Prostate gland (tissue), 2 donors: ENCODE measurements at regions not wholly inside any gene's neighbourhood (a gene's known extent, or its start where the extent isn't known, plus 50 kb on each side); places are given as distances from the start of the nearest gene placed in this dataset.

Experiments used
- DNase-seq: peaks from one replicate; pipeline ENCODE4 v3.0.0-alpha.2; 2019; ENCODE audit warnings: low spot score
- H3K27ac ChIP-seq, 2 donors: fragments of 200-600 bp; sonication (generic); 2 replicates each; pipeline ENCODE4 v1.5.1; 2017 to 2019
- H3K27me3 ChIP-seq: fragments of 200-600 bp; sonication (generic); replicated peaks from 2 replicates; pipeline ENCODE4 v1.5.1; 2019; ENCODE audit not compliant: insufficient read depth
- H3K36me3 ChIP-seq, 2 donors: fragments of 200-600 bp; sonication (generic); 1 replicate in 1 of 2; 2 replicates in 1 of 2; pipeline versions ENCODE4 v1.5.1 to v1.8.1; 2017 to 2019
- H3K4me1 ChIP-seq: fragments of 200-600 bp; sonication (generic); replicated peaks from 2 replicates; pipeline ENCODE4 v1.5.1; 2019
- H3K4me3 ChIP-seq, 2 donors: fragments of 200-600 bp; sonication (generic); 2 replicates each; pipeline ENCODE4 v1.5.1; 2017 to 2019
- H3K9me3 ChIP-seq: fragments of 200-600 bp; sonication (generic); 2 replicates; pipeline ENCODE4 v1.5.1; 2017
- CTCF ChIP-seq, 4 experiments: fragments of 200-600 bp in 2 of 4; fragments of 450-650 bp in 2 of 4; sonication (generic) in 2 of 4; IDR thresholded peaks; 1 replicate in 3 of 4; 2 replicates in 1 of 4; pipeline ENCODE4 v1.5.1; 2016 to 2019; ENCODE audit warnings: antibody characterized with exemption in 4 of 4, mild to moderate bottlenecking in 2 of 4, moderate library complexity in 2 of 4
- POLR2A ChIP-seq: fragments of 450-650 bp; IDR thresholded peaks from one replicate; pipeline ENCODE4 v1.6.1; 2016; ENCODE audit warnings: antibody characterized with exemption, mild to moderate bottlenecking
- POLR2AphosphoS5 ChIP-seq: sonication (generic); formaldehyde crosslinking; IDR thresholded peaks from one replicate; pipeline ENCODE4 v1.6.1; 2017; ENCODE audit warnings: antibody characterized with exemption
- WGBS: methylation state at CpG from one replicate; pipeline ENCODE4 v1.1.5; 2018; 5-methylcytosine and 5-hydroxymethylcytosine counted together
- intact Hi-C: fragments of 100-400 bp; cut with DNase I; formaldehyde crosslinking; loops from one replicate; pipeline ENCODE4 v1.14.2; 2022

GRCh38 chr3:34575776-34576175 is 777.3 kb downstream of the PDCD6IP start:
- Histone ChIP-seq H3K27ac (no peak overlapping the region), H3K4me3 (no peak overlapping the region), H3K27me3 (no peaks in the 10 kb centered on the region), H3K9me3 (no peaks in the 10 kb centered on the region), H3K36me3 (no peaks in the 10 kb centered on the region), H3K4me1 (no peaks in the 10 kb centered on the region)
- no peak for TF ChIP-seq POLR2AphosphoS5
- TF ChIP-seq POLR2A, result no peak
- no peak for TF ChIP-seq CTCF (IDR thresholded peaks at IDR 0.05)
- WGBS, result 70% methylated on average over 3 of the region's 3 CpGs
- intact Hi-C loops, result no loop called here
- no peak for DNase-seq

GRCh38 chr3:34582055-34582454 is 783.6 kb downstream of the PDCD6IP start:
- no peaks in the 10 kb centered on the region for H3K36me3 ChIP-seq
- no peak for DNase-seq
- TF ChIP-seq POLR2AphosphoS5, result no peak
- no peak for TF ChIP-seq CTCF (IDR thresholded peaks at IDR 0.05)
- no peaks in the 10 kb centered on the region for H3K27me3 ChIP-seq
- no peak overlapping the region for H3K27ac ChIP-seq
- intact Hi-C loops, result no loop called here
- H3K4me3 ChIP-seq, result no peak overlapping the region
- no peaks in the 10 kb centered on the region for H3K4me1 ChIP-seq
- no peaks in the 10 kb centered on the region for H3K9me3 ChIP-seq

- H3K4me1 ChIP-seq, result no peaks in the 10 kb centered on the region
- TF ChIP-seq CTCF (IDR thresholded peaks at IDR 0.05) (no peak), POLR2A (no peak), POLR2AphosphoS5 (no peak)
- no peak overlapping the region for H3K27ac ChIP-seq
- H3K27me3 ChIP-seq, result no peaks in the 10 kb centered on the region
- no peaks in the 10 kb centered on the region for H3K36me3 ChIP-seq
- H3K9me3 ChIP-seq, result no peaks in the 10 kb centered on the region
- intact Hi-C loops, result no loop called here
- no peak for DNase-seq
- H3K4me3 ChIP-seq, result no peak overlapping the region
- WGBS, result 47% methylated on average over 2 of the region's 2 CpGs
Observed at GRCh38 chr3:34583451-34583850, 785.0 kb downstream of the PDCD6IP start.

GRCh38 chr3:34584971-34585370 is 786.5 kb downstream of the PDCD6IP start:
- Histone ChIP-seq H3K36me3 (no peaks in the 10 kb centered on the region), H3K4me3 (no peak overlapping the region), H3K4me1 (no peaks in the 10 kb centered on the region), H3K9me3 (no peaks in the 10 kb centered on the region), H3K27me3 (no peaks in the 10 kb centered on the region), H3K27ac (no peak overlapping the region)
- intact Hi-C loops, result no loop called here
- no peak for DNase-seq
- WGBS, result 80% methylated on average over 1 of the region's 1 CpG
- TF ChIP-seq POLR2AphosphoS5, result no peak
- no peak for TF ChIP-seq CTCF (IDR thresholded peaks at IDR 0.05)
- TF ChIP-seq POLR2A, result no peak

GRCh38 chr3:34599595-34599994 is 801.2 kb downstream of the PDCD6IP start:
- no peak overlapping the region for H3K27ac ChIP-seq
- 85% methylated on average over 2 of the region's 2 CpGs for WGBS
- H3K36me3 ChIP-seq, result no peaks in the 10 kb centered on the region
- intact Hi-C loops, result no loop called here
- no peak for DNase-seq
- TF ChIP-seq CTCF (IDR thresholded peaks at IDR 0.05) (no peak), POLR2A (no peak), POLR2AphosphoS5 (no peak)
- H3K4me1 ChIP-seq, result no peaks in the 10 kb centered on the region
- no peak overlapping the region for H3K4me3 ChIP-seq
- no peaks in the 10 kb centered on the region for H3K27me3 ChIP-seq
- H3K9me3 ChIP-seq, result no peaks in the 10 kb centered on the region
